K562 (cell line): ENCODE measurements at regions not wholly inside any gene's neighbourhood (a gene's known extent, or its start where the extent isn't known, plus 50 kb on each side); places are given as distances from the start of the nearest gene placed in this dataset.

Experiments used
- ATAC-seq: fragments of 200-7000 bp; cut with Tn5 transposase; 3 replicates; pipeline ENCODE4 v1.9.1; 2020; ENCODE audit warnings: moderate library complexity
- BruUV-seq: library from RNA; stranded (reverse); fragments of 400-500 nt; replicated peaks from 2 replicates; lab custom pipeline; 2021; lab: Mats Ljungman, UMichigan
- CTCF ChIA-PET: fragments of 300-600 bp; formaldehyde crosslinking; extraction: SDS; loops from one replicate; lab custom pipeline; 2021; ENCODE audit warnings: low intra/inter-chr PET ratio; lab: Yijun Ruan, JAX
- POLR2A ChIA-PET: fragments of 300-600, 350-650 bp; sonication (Branson Sonifier 250); formaldehyde crosslinking; extraction: SDS; loops from one replicate; lab custom pipeline; 2021; ENCODE audit warnings: antibody characterized with exemption, inconsistent platforms; lab: Yijun Ruan, JAX
- DNase-seq, 4 experiments: peaks; one replicate each; pipeline versions ENCODE4 v3.0.0 to v3.0.0-alpha.2; 2011 to 2018; ENCODE audit warnings: low spot score in 3 of 4, mixed read lengths in 3 of 4; ENCODE audit errors: extremely low read depth in 1 of 4
- FAIRE-seq: peaks from 2 replicates; lab custom pipeline; 2011; peaks lifted over from hg19 to GRCh38; lab: Jason Lieb, UNC
- H2AFZ ChIP-seq: 2 replicates; pipeline ENCODE4 v1.6.0; 2011; ENCODE audit warnings: low read depth, low read length, control low read depth, inconsistent platforms
- H3K27ac ChIP-seq: fragments of 200-600 bp; 3 replicates; pipeline ENCODE4 v1.8.0; 2011; ENCODE audit warnings: low read depth, mild to moderate bottlenecking, control low read depth, inconsistent platforms, low read length, moderate library complexity, mixed read lengths; ENCODE audit errors: extremely low read depth
- H3K27me3 ChIP-seq, 2 experiments: fragments of 300-600 bp in 1 of 2; 2 replicates in 1 of 2; 3 replicates in 1 of 2; pipeline versions ENCODE4 v1.6.0 to v1.8.0; 2011; ENCODE audit warnings: inconsistent platforms in 2 of 2, low read length in 2 of 2, mild to moderate bottlenecking in 1 of 2, mixed read lengths in 1 of 2, moderate library complexity in 1 of 2; ENCODE audit not compliant: control insufficient read depth in 2 of 2, insufficient read depth in 2 of 2
- H3K36me3 ChIP-seq: fragments of 300-600 bp; 3 replicates; pipeline ENCODE4 v1.8.0; 2011; ENCODE audit warnings: mild to moderate bottlenecking, low read length, inconsistent platforms; ENCODE audit not compliant: control insufficient read depth, insufficient read depth
- H3K4me1 ChIP-seq, 2 experiments: fragments of 200-600 bp in 1 of 2; replicated peaks in 1 of 2; 2 replicates in 1 of 2; 3 replicates in 1 of 2; pipeline versions ENCODE4 v1.5.1 to v1.8.0; 2011; ENCODE audit warnings: inconsistent platforms in 2 of 2, low read length in 2 of 2, mild to moderate bottlenecking in 1 of 2, mixed read lengths in 1 of 2, moderate library complexity in 1 of 2; ENCODE audit not compliant: control insufficient read depth in 2 of 2, insufficient read depth in 2 of 2
- H3K4me2 ChIP-seq: 2 replicates; pipeline ENCODE4 v1.6.1; 2011; ENCODE audit warnings: low read length, control low read depth, inconsistent platforms, mixed read lengths; ENCODE audit not compliant: insufficient read depth
- H3K4me3 ChIP-seq: fragments of 200-600 bp; sonication (generic), shearing (Covaris generic); 2 replicates; pipeline ENCODE4 v1.5.1; 2016; ENCODE audit warnings: control low read depth, inconsistent platforms
- H3K79me2 ChIP-seq: fragments of 200-600 bp; 3 replicates; pipeline ENCODE4 v1.8.0; 2011; ENCODE audit warnings: low read length, inconsistent platforms; ENCODE audit not compliant: control insufficient read depth, insufficient read depth
- H3K9ac ChIP-seq, 2 experiments: 2 replicates each; pipeline versions ENCODE4 v1.6.0 to v1.6.1; 2011; ENCODE audit warnings: low read depth in 2 of 2, low read length in 2 of 2, control low read depth in 1 of 2, inconsistent platforms in 1 of 2, mild to moderate bottlenecking in 1 of 2, mixed read lengths in 1 of 2; ENCODE audit not compliant: insufficient read depth in 1 of 2
- H3K9me1 ChIP-seq: one replicate; pipeline ENCODE4 v1.6.0; 2011; ENCODE audit warnings: inconsistent platforms, mild to moderate bottlenecking, low read length, moderate library complexity; ENCODE audit not compliant: control insufficient read depth, insufficient read depth
- H3K9me3 ChIP-seq: replicated peaks from 2 replicates; pipeline ENCODE4 v1.5.1; 2011; ENCODE audit warnings: low read depth, low read length, inconsistent platforms; ENCODE audit not compliant: control insufficient read depth, insufficient read depth
- H4K20me1 ChIP-seq: replicated peaks from 2 replicates; pipeline ENCODE4 v1.6.1; 2011; ENCODE audit warnings: low read length, inconsistent platforms, mixed read lengths; ENCODE audit not compliant: control insufficient read depth, insufficient read depth
- ARNT ChIP-seq, 2 experiments: fragments of 450-650 bp; IDR thresholded peaks; 2 replicates each; pipeline ENCODE4 v1.6.1; 2016; ENCODE audit warnings: mild to moderate bottlenecking in 1 of 2
- CREM ChIP-seq: IDR thresholded peaks from 2 replicates; pipeline ENCODE4 v1.6.1; 2014; ENCODE audit warnings: antibody characterized with exemption, low read depth
- EHMT2 ChIP-seq: fragments of 450-650 bp; IDR thresholded peaks from 2 replicates; pipeline ENCODE4 v1.6.1; 2018; ENCODE audit warnings: antibody characterized with exemption
- EZH2 ChIP-seq: IDR thresholded peaks from 2 replicates; pipeline ENCODE4 v1.6.1; 2012; ENCODE audit warnings: low read depth, mild to moderate bottlenecking, inconsistent platforms, low read length, borderline replicate concordance
- FOS ChIP-seq: IDR thresholded peaks from 3 replicates; pipeline ENCODE4 v1.6.1; 2011; ENCODE audit not compliant: insufficient read length; ENCODE audit errors: extremely low read depth
- GTF3C2 ChIP-seq: IDR thresholded peaks from 3 replicates; pipeline ENCODE4 v1.6.1; 2011; ENCODE audit warnings: borderline replicate concordance, mild to moderate bottlenecking, moderate library complexity; ENCODE audit not compliant: insufficient read length; ENCODE audit errors: extremely low read depth
- JUNB ChIP-seq: fragments of 450-650 bp; formaldehyde crosslinking; conservative IDR thresholded peaks from 2 replicates; pipeline ENCODE4 v1.4.0; 2020; ENCODE audit warnings: mild to moderate bottlenecking
- KAT2B ChIP-seq: IDR thresholded peaks from one replicate; pipeline ENCODE4 v1.6.1; 2012; ENCODE audit warnings: low read depth, mild to moderate bottlenecking, control low read depth, inconsistent platforms, low read length, moderate library complexity
- NCOA6 ChIP-seq: fragments of 450-650 bp; IDR thresholded peaks from 2 replicates; pipeline ENCODE4 v1.6.1; 2017; ENCODE audit warnings: mild to moderate bottlenecking
- PHB2 ChIP-seq: fragments of 450-650 bp; IDR thresholded peaks from 2 replicates; pipeline ENCODE4 v1.6.1; 2017; ENCODE audit warnings: low read depth
- POLR2B ChIP-seq: fragments of 450-650 bp; IDR thresholded peaks from 2 replicates; pipeline ENCODE4 v1.6.1; 2018; ENCODE audit warnings: low read depth; ENCODE audit not compliant: partially characterized antibody
- RUNX1 ChIP-seq: sonication (generic); IDR thresholded peaks from 2 replicates; pipeline ENCODE4 v1.6.1; 2016; ENCODE audit warnings: antibody characterized with exemption, low read depth
- SP2 ChIP-seq: IDR thresholded peaks from 2 replicates; pipeline ENCODE4 v1.6.1; 2011; ENCODE audit warnings: mild to moderate bottlenecking, low read depth, low read length, moderate library complexity; ENCODE audit not compliant: poor library complexity, severe bottlenecking; ENCODE audit errors: extremely low read depth
- TCF3 ChIP-seq: sonication (generic); formaldehyde crosslinking; IDR thresholded peaks from 2 replicates; pipeline ENCODE4 v1.4.0; 2020; ENCODE audit warnings: mild to moderate bottlenecking, missing genetic modification reagents
- ZBTB11 ChIP-seq, 3 experiments: fragments of 200-800 bp in 1 of 3; fragments of 250-450 bp in 1 of 3; fragments of 450-650 bp in 1 of 3; sonication (Bioruptor Pico) in 1 of 3; sonication (Bioruptor generic) in 1 of 3; formaldehyde crosslinking in 1 of 3; IDR thresholded peaks; 2 replicates each; pipeline versions ENCODE4 v1.6.1 to v1.8.0; 2016 to 2022; ENCODE audit warnings: mild to moderate bottlenecking in 2 of 3, missing genetic modification characterization in 2 of 3, missing compliant biosample characterization in 1 of 3, moderate library complexity in 1 of 3
- ZBTB26 ChIP-seq: fragments of 450-650 bp; formaldehyde crosslinking; IDR thresholded peaks from 2 replicates; pipeline ENCODE4 v1.4.0; 2022; ENCODE audit warnings: missing genetic modification characterization
- ZNF57 ChIP-seq: fragments of 450-650 bp; formaldehyde crosslinking; IDR thresholded peaks from 2 replicates; pipeline ENCODE4 v1.4.0; 2020; ENCODE audit warnings: mild to moderate bottlenecking, moderate library complexity
- WGBS: fragments of 100-300 bp; shearing (Covaris generic); methylation state at CpG from one replicate; pipeline ENCODE4 v1.1.6; 2016; ENCODE audit warnings: low coverage, mixed read lengths; ENCODE audit not compliant: insufficient coverage; ENCODE audit errors: missing lambda C conversion rate; 5-methylcytosine and 5-hydroxymethylcytosine counted together
- in situ Hi-C: fragments of 300-500 bp; cut with MboI; formaldehyde crosslinking; loops from 4 replicates; pipeline ENCODE4 v1.15.0; 2018; ENCODE audit warnings: inconsistent platforms, mixed read lengths
- intact Hi-C: fragments of 100-400 bp; cut with micrococcal nuclease; formaldehyde crosslinking; loops from 2 replicates; pipeline ENCODE4 v1.14.2; 2022

GRCh38 chr1:209363112-209363511, 220.4 kb upstream of the CAMK1G start:
- CTCF ChIA-PET = no interaction called here
- in situ Hi-C loops = no loop called here
- no peaks in the 10 kb centered on the region for H4K20me1 ChIP-seq
- no peaks in the 10 kb centered on the region for H3K9me1 ChIP-seq
- no peak for ATAC-seq
- BruUV-seq = no TSS peak
- intact Hi-C loops = no loop called here
- FAIRE-seq = no peak
- no peak overlapping the region for H3K4me3 ChIP-seq
- no peak overlapping the region for H3K9ac ChIP-seq
- no peaks in the 10 kb centered on the region for H3K9me3 ChIP-seq
- no peak overlapping the region for H3K27ac ChIP-seq
- no peak for DNase-seq
- 6% methylated on average over 4 of the region's 4 CpGs for WGBS
- no peak overlapping the region for H2AFZ ChIP-seq
- H3K79me2 ChIP-seq = no peaks in the 10 kb centered on the region
- POLR2A ChIA-PET = no interaction called here
- H3K27me3 ChIP-seq = no peaks in the 10 kb centered on the region
- H3K36me3 ChIP-seq = no peaks in the 10 kb centered on the region
- no peak overlapping the region for H3K4me2 ChIP-seq
- no peaks in the 10 kb centered on the region for H3K4me1 ChIP-seq
- TF ChIP-seq CREM (no peak), EZH2 (no peak), GTF3C2 (no peak), JUNB (CRISPR knock-in tag) (no peak), KAT2B (no peak), ZBTB26 (CRISPR knock-in tag) (no peak), ZBTB11 (CRISPR knock-in tag; IDR thresholded peaks at IDR 0.05) (no peak), ARNT (IDR thresholded peaks at IDR 0.05) (no peak), SP2 (no peak), FOS (no peak), PHB2 (no peak), TCF3 (CRISPR knock-in tag) (no peak), EHMT2 (no peak), RUNX1 (no peak), POLR2B (no peak), NCOA6 (no peak), ZNF57 (CRISPR knock-in tag) (no peak)
